ENCODE measurements at regions not wholly inside any gene's neighbourhood (a gene's known extent, or its start where the extent isn't known, plus 50 kb on each side); places are given as distances from the start of the nearest gene placed in this dataset.

DNA sequence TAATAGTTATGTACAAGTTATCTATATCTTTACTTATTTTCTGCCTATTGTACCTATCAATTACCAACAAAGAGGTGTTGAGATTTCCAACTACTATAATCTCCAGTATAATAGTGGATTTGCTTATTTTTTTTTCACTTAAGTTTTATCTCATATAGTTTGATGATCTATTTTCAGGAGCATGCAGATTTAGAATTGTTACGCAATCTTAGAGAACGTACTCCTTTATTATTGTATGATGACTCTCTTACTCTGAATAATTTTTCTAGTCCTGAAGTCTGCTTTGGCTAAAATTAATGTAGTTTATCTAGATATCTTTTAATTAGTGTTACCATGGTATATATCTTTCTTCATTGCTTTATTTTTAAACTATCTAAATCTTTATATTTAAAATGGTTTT, 205.2 kb downstream of the SCG2 start:
- no peak overlapping the region for H3K9ac ChIP-seq (ENCODE audit: control insufficient read depth, extremely low read depth, insufficient read depth, low read length)
- no peak overlapping the region for H3K4me3 ChIP-seq (ENCODE audit: control insufficient read depth in 2 of 3, extremely low read depth in 1 of 3, insufficient read depth in 2 of 3, low read depth in 1 of 3, low read length in 3 of 3)
- FAIRE-seq (no peak), DNase-seq (ENCODE audit: low read depth, low spot score) (no peak)
- H3K9me1 ChIP-seq (ENCODE audit: control insufficient read depth, extremely low read depth, insufficient read depth, low read length): no peaks in the 10 kb centered on the region
- no peaks in the 10 kb centered on the region for H3K9me3 ChIP-seq (ENCODE audit: control insufficient read depth, low read depth, low read length)
- dilution Hi-C loops (cut with MboI; ENCODE audit: extremely low pct_ligation_motif_present, low sequenced_read_pairs): no loop called here
- H3K79me2 ChIP-seq (ENCODE audit: control insufficient read depth, insufficient read depth, low read length): no peaks in the 10 kb centered on the region
- no peaks in the 10 kb centered on the region for H4K20me1 ChIP-seq (ENCODE audit: control insufficient read depth, extremely low read depth, insufficient read depth, low read length)
- no peaks in the 10 kb centered on the region for H3K36me3 ChIP-seq (ENCODE audit: control insufficient read depth in 2 of 2, extremely low read depth in 1 of 2, insufficient read depth in 2 of 2, low read length in 2 of 2)
- H2AFZ ChIP-seq (ENCODE audit: control insufficient read depth, low read length): no peak overlapping the region
- H3K4me2 ChIP-seq (ENCODE audit: control insufficient read depth, extremely low read depth, insufficient read depth, low read depth, low read length): no peak overlapping the region
- H3K27me3 ChIP-seq (ENCODE audit: control insufficient read depth, extremely low read depth, insufficient read depth, low read length): no peaks in the 10 kb centered on the region
- TF ChIP-seq CTCF (optimal IDR thresholded peaks at IDR 0.05 in 1 of 3, IDR thresholded peaks at IDR 0.05 in 1 of 3, conservative IDR thresholded peaks at IDR 0.05 in 1 of 3; ENCODE audit: extremely low read depth in 1 of 3, insufficient read depth in 2 of 3, low read length in 3 of 3) (no peak), EZH2 (IDR thresholded peaks at IDR 0.05; ENCODE audit: low read length) (no peak)
- no peak overlapping the region for H3K27ac ChIP-seq (ENCODE audit: control insufficient read depth, insufficient read depth, low read length)
- H3K4me1 ChIP-seq (ENCODE audit: control insufficient read depth, extremely low read depth, insufficient read depth, low read length): no peaks in the 10 kb centered on the region

GRCh38 chr2:223399357-223399957, 202.7 kb downstream of the SCG2 start:
- FAIRE-seq: no peak
- H3K27ac ChIP-seq (ENCODE audit: control insufficient read depth, insufficient read depth, low read length): no peak overlapping the region

More at GRCh38 chr2:223399357-223399957, 202.7 kb downstream of the SCG2 start:
- H3K4me1 ChIP-seq (ENCODE audit: control insufficient read depth, extremely low read depth, insufficient read depth, low read length): no peaks in the 10 kb centered on the region
- H3K9me3 ChIP-seq (ENCODE audit: control insufficient read depth, low read depth, low read length): no peaks in the 10 kb centered on the region
- H4K20me1 ChIP-seq (ENCODE audit: control insufficient read depth, extremely low read depth, insufficient read depth, low read length): no peaks in the 10 kb centered on the region
- H3K9me1 ChIP-seq (ENCODE audit: control insufficient read depth, extremely low read depth, insufficient read depth, low read length): no peaks in the 10 kb centered on the region
- H3K79me2 ChIP-seq (ENCODE audit: control insufficient read depth, insufficient read depth, low read length): no peaks in the 10 kb centered on the region
- no peak overlapping the region for H2AFZ ChIP-seq (ENCODE audit: control insufficient read depth, low read length)
- DNase-seq (ENCODE audit: low read depth, low spot score): no peak
- H3K9ac ChIP-seq (ENCODE audit: control insufficient read depth, extremely low read depth, insufficient read depth, low read length): no peak overlapping the region
- TF ChIP-seq CTCF (optimal IDR thresholded peaks at IDR 0.05 in 1 of 3, IDR thresholded peaks at IDR 0.05 in 1 of 3, conservative IDR thresholded peaks at IDR 0.05 in 1 of 3; ENCODE audit: extremely low read depth in 1 of 3, insufficient read depth in 2 of 3, low read length in 3 of 3) (no peak), EZH2 (IDR thresholded peaks at IDR 0.05; ENCODE audit: low read length) (no peak)
- no peak overlapping the region for H3K4me3 ChIP-seq (ENCODE audit: control insufficient read depth in 2 of 3, extremely low read depth in 1 of 3, insufficient read depth in 2 of 3, low read depth in 1 of 3, low read length in 3 of 3)
- H3K27me3 ChIP-seq (ENCODE audit: control insufficient read depth, extremely low read depth, insufficient read depth, low read length): no peaks in the 10 kb centered on the region
- no peak overlapping the region for H3K4me2 ChIP-seq (ENCODE audit: control insufficient read depth, extremely low read depth, insufficient read depth, low read depth, low read length)
- dilution Hi-C loops (cut with MboI; ENCODE audit: extremely low pct_ligation_motif_present, low sequenced_read_pairs): no loop called here
- no peaks in the 10 kb centered on the region for H3K36me3 ChIP-seq (ENCODE audit: control insufficient read depth in 2 of 2, extremely low read depth in 1 of 2, insufficient read depth in 2 of 2, low read length in 2 of 2)

Measured in keratinocyte (primary cell).